ENCODE measurements at regions not wholly inside any gene's neighbourhood (a gene's known extent, or its start where the extent isn't known, plus 50 kb on each side); places are given as distances from the start of the nearest gene placed in this dataset.
A peak's percentile ranks its signal among the peaks of the same experiment; 100 is the strongest.

- no peak for DNase-seq
These were observed 72.9 kb upstream of the PPM1J start for GRCh38 chr1:112788054-112788453.

- no peak for DNase-seq
These were observed 67.9 kb upstream of the PPM1J start for GRCh38 chr1:112783059-112783458.

GRCh38 chr1:112779665-112780526 is 64.8 kb upstream of the PPM1J start:
- DNase-seq = no peak

GRCh38 chr1:112778137-112778536 is 63.0 kb upstream of the PPM1J start:
- peak in 1 of 58 donors; percentile 12 for DNase-seq

GRCh38 chr1:112776688-112777087 is 61.6 kb upstream of the PPM1J start:
- no peak for DNase-seq

- DNase-seq = no peak
These were observed 57.6 kb upstream of the PPM1J start for GRCh38 chr1:112772781-112773180.

- DNase-seq = no peak
These were observed 55.6 kb upstream of the PPM1J start for GRCh38 chr1:112770724-112771123.

GRCh38 chr1:112769611-112770010 is 54.5 kb upstream of the PPM1J start:
- no peak for DNase-seq

GRCh38 chr1:112767646-112768045 is 52.5 kb upstream of the PPM1J start:
- DNase-seq = no peak

Data from anterior cingulate cortex (tissue), 58 donors.